HG03565 (cell line): ENCODE measurements at regions not wholly inside any gene's neighbourhood (a gene's known extent, or its start where the extent isn't known, plus 50 kb on each side); places are given as distances from the start of the nearest gene placed in this dataset.
"Not testable (repeated sequence)": the region's sequence is repeated elsewhere in the genome, so short reads cannot be mapped to it uniquely, and the experiment has no call there.

Experiments
- ATAC-seq: cut with Tn5 transposase; IDR thresholded peaks from one replicate; pipeline ENCODE4 v1.9.1; 2021; ENCODE audit warnings: mild to moderate bottlenecking, moderate library complexity; ENCODE audit not compliant: unreplicated experiment

- ATAC-seq: no peak
Observed at GRCh38 chr22:47356511-47357011, 594.1 kb downstream of the TBC1D22A start.

- no peak for ATAC-seq
Observed at GRCh38 chr22:47355776-47356510, 593.5 kb downstream of the TBC1D22A start.

DNA sequence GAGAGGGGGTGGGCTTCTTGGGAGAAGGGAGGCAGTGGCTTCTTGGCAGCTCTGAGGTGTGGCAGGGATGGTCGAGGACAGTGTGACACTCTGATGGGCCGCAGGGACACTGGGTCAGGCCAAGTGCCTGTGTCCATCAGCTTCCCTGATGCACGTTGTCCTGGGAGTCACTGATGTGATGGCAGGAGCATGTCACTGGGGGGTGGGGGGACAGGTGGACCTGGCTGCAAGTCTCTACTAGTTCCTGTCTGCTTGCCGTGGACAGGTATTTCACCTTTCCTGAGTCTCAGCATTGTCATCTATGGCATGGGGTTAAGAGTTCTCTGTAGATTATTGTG, 592.9 kb downstream of the TBC1D22A start:
- no peak for ATAC-seq

GRCh38 chr22:47354668-47355387, 592.4 kb downstream of the TBC1D22A start:
- ATAC-seq: no peak

DNA sequence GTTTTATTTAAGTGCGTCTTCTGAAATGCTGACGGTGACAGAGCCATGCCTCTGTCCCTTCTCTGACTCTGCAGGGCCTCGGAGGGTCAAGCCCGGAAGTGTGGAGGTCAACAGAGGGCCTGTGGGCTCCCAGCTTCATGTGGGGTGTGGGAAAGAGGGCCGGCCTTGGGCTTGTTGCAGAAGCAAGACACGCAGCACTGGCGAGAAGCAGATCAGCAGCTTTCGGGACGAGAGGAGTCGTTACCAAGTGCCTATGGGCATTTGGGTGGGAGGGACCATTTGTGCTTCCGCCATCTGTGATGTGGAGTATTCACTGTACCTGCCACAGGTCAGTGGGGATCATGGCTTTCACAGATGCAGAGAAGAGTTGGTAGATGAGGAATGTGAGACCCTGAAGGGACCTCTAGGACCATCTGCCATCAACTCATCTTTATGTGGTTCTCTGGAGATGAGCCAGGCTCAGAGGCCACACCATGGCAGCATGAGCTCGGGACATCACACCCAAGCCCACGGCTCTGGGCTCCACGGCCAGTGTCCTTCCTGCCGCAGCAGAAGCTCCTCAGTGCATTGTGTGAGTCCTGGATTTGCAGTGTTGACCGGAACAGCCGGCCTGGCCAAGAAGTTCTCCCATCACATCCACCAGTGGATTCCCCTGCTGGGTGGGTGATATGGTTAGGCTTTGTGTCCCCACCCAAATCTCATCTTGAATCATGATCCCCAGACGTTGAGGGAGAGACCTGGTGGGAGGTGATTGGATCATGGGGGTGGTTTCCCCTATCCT, 590.7 kb downstream of the TBC1D22A start:
- ATAC-seq: no peak

GRCh38 chr22:47351836-47352579, 589.6 kb downstream of the TBC1D22A start:
- no peak for ATAC-seq

GRCh38 chr22:47346287-47346686, 583.8 kb downstream of the TBC1D22A start:
- not testable (repeated sequence) for ATAC-seq

DNA sequence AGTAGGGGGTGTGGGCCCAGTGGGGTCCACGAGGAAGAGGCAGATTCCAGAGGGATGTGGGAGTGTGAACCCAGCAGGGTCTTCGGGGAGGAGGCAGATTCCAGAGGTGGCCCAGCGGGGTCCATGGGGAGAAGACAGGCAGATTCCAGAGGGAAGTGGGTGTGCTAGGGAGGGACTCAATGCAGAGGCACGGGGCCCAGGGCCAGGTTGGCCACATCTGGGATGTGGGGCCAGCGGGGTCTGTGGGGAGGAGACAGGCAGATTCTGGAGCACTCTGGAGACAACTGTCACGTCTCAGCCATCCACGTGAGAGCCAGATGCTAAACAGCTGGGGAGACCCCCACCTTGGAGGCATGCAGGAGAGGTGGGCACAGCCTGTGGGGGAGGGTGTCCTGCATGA, 582.6 kb downstream of the TBC1D22A start:
- no peak for ATAC-seq

DNA sequence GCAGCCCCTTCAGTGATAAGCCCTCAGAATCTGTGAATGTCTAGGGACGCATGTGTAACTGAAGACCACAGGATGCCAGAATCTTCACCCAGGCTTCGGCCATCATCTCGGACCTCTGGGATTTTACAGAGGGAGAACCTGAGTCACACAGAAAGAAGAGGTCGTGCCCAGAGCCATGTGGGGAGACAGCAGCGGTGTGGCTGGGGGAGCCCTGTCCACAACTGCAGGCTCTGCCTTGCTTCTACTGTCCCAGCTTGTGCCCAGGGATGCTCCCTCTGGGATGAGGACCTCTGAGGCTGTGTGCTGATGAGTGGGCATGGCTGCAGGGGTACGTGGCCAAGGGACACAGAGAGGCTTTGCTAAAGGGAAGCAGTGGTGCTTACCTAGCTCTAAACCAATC, 582.0 kb downstream of the TBC1D22A start:
- ATAC-seq: no peak

DNA sequence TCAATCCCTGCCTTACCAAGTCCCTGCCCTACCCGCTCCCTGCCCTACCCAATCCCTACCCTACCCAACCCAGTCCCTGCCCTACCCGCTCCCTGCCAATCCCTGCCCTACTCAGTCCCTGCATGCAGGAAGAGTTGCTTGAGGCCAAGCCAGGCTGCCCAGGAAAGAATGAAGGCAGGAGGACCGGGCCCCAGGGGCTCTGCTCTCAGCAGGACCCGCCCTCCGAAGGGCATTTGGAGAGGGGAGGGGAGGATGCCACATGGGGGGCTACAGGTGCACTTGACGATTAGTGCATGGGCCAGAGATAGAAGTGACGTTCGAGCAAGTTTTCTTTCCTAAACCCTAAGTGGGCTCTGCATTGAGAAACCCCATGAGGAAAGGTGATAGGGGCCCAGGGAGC, 581.2 kb downstream of the TBC1D22A start:
- ATAC-seq: no peak

DNA sequence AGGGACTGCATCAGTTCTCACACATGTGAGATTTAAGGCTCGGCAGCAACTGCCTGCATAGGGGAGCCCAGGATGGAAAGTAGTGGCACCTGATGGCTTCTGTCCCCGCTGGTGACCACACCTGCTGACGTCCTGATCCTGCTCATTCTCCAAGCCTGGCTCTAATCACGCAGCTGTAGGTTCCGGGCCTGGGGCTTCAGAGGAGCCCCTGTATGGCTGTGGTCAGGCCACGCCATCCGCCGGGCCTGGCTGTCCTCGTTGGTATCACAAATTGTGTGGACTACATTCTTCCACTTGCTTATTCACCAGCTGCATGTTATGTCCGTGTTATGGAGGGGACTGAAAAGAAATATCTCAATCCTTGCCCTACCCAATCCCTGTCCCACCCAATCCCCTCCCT, 580.0 kb downstream of the TBC1D22A start:
- ATAC-seq: no peak

- ATAC-seq: no peak
Observed at GRCh38 chr22:47341464-47341863, 579.0 kb downstream of the TBC1D22A start.

DNA sequence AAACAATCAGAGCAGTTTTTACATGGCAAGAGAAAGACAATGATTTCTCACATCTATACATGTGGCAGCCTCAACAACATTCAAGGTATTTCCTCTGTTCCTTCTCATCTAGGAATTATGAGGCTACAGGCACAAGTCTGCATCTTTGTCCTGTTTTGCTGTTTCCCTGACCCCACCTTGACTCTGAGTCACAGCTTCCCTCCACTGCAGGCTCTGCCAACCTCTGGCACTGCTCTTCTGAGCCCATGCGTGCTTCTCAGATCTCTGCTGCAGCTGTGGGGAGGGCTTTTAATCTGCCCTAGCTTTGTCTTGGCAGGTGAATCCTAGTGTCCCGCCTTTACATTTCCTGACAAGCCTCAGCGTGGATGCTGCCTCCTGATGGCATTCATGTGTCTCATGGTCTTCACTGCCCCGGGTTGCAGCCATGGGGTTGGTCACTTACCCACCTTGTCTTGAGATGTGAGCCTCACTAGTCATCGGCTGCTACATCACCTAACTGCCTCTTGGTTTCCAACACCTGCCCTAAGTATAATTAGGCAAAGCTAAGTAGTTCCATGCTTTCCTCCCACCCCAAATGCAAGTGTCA, 578.5 kb downstream of the TBC1D22A start:
- ATAC-seq: no peak

GRCh38 chr22:47337161-47337621, 574.7 kb downstream of the TBC1D22A start:
- ATAC-seq: no peak

DNA sequence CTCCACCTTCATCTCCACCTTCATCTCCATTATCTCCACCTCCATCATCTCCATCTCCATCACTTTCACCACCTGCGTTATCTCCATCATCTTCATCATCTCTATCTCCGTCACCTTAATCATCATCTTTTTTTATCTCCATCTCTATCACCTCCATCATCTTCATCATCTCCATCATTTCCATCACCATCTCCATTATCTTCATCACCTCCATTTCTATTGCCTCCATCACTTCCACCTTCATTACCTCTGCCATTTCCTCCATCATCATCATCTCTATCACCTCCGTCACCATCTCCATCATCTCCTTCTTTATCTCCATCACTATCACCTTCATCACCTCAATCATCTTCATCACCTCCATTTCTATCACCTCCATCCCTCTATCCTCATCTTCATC, 573.5 kb downstream of the TBC1D22A start:
- no peak for ATAC-seq

- no peak for ATAC-seq
Observed at GRCh38 chr22:47335460-47335859, 573.0 kb downstream of the TBC1D22A start.

- no peak for ATAC-seq
Observed at GRCh38 chr22:47334601-47335000, 572.2 kb downstream of the TBC1D22A start.

DNA sequence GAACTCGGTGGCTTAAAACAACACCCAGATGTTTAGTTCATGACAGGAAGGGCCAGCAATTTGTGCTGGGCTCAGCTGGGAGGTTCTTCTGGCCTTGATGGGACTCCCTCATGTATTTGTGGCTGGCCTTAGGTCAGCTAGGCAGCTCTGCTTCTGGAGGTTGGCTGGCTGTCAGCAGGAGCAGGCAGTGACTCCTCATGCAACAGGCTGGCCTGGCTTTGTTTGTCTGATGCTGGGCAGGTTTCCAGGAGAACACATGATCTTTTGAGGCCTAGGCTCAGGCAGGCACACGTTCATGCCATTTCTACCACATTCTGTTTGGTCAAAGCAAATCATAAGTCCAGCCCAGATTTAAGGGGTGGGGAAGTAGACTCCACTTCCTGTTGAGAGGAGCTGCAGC, 571.2 kb downstream of the TBC1D22A start:
- ATAC-seq: no peak

DNA sequence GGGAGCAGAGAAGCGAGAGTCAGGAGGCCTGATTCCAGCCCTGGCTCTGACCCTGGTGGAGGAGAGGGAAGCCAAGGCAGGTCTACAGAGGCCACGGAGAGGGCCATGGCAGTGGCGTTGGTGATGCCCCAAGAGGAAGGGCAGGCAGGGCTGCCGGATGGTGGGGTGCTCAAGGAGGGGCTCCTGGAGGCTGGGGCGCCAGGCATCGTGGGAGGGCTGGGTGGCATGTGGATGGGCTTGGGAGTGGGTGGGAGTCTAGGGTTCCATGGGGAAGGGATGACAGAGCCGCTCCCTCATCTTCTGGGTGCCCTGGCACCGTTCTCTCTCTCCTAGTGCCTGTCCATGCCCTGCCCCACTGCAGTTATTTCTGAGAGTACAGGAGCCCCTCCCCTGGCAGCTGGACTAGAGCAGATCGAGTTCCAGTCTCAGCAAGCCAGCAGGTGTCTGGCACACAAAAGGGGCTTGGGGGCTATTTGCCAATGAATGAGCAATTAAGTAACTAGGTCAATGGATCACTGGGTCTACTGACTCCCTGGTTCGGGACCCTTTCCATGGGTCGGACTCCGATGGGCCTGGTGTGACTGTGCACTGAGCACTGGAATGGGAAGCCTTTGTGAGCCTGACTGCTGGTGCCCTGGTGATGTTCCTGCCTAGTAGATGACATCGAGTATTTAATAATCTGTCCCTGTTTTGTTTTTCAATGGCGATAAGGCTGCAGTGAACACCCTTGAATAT, 570.0 kb downstream of the TBC1D22A start:
- no peak for ATAC-seq

DNA sequence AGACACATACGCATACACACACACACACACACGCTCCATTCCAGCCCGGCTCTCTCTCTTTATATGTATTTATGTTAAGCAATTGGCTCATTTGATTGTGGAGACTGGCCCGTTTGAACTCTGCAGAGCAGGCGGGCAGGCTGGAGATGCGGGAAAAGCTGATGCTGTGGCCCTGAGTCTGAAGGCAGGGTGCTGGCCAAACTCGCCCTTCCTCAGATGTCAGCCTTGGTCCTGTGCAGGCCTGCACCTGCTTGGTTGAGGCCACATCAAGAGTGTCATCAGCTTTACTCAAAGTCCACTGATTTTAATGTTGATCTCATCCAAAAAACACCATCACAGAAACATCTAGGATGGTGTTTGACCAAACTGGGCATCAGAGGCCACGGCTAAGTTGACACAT, 569.3 kb downstream of the TBC1D22A start:
- no peak for ATAC-seq
